ENCODE measurements at regions not wholly inside any gene's neighbourhood (a gene's known extent, or its start where the extent isn't known, plus 50 kb on each side); places are given as distances from the start of the nearest gene placed in this dataset.

DNA sequence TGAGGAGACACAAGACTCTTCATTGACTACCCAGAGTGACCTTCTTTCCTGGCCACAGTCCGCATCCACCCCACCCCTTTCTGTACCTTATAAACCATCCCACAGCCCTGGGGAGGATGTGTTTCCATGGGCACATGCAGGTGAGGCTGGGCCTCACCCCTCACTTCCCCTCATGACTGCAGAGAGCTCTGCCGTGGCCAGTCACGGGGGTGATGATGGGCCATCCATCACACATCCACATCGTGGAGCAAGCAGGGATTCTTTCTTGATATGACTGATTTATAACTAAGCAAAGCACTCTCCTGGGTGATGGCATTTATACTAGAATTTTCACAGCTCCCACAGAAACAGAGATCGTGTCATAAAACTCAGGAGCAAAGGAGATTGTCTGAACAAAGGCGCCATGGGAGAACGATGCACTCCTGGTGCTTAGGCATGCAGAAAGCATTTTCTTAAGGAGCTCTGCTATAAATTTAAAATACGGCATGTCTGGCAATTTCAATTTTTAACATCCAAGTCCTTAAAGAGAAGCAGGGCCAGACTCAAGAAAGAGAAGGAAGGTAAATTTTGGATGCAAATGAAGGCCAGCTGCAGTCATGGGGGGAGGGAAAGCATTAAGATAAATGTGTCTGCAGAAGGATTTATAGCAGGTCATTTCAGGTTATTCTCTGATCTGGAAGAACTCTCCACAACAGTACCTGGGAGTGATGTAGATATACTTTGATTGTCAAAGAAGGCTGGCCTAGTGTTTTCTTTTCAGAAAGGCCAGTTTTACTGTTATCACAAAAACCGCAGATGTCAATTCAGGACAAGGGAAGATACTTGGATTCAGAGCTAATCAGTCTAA is 777.0 kb downstream of the C6orf118 start:
- no peak for DNase-seq
- Histone ChIP-seq H3K4me1 (ENCODE audit: insufficient read depth) (no peaks in the 10 kb centered on the region), H3F3A (ENCODE audit: insufficient read depth) (no peaks in the 10 kb centered on the region), H3K27me3 (replicated peaks; ENCODE audit: insufficient read depth) (no peaks in the 10 kb centered on the region), H3K27ac (no peak overlapping the region), H2AFZ (no peak overlapping the region), H3K4me3 (no peak overlapping the region), H3K9me3 (ENCODE audit: low read depth) (no peaks in the 10 kb centered on the region), H3K4me2 (ENCODE audit: unreplicated experiment) (no peak overlapping the region), H3K36me3 (ENCODE audit: low read depth) (no peaks in the 10 kb centered on the region), H4K20me1 (ENCODE audit: insufficient read depth) (no peaks in the 10 kb centered on the region), H3K79me2 (ENCODE audit: insufficient read depth) (no peaks in the 10 kb centered on the region), H3K9me2 (ENCODE audit: insufficient read depth) (no peaks in the 10 kb centered on the region), H3K9ac (no peak overlapping the region)
- 27 to 33% methylated on average over 9 of the region's 9 CpGs for WGBS, 2 experiments (ENCODE audit: low coverage in 1 of 2, low lambda C conversion rate in 2 of 2, missing lambda C conversion rate in 2 of 2)
- in situ Hi-C loops (cut with MboI), result no loop called here
- TF ChIP-seq EZH2 (IDR thresholded peaks at IDR 0.05; ENCODE audit: insufficient read depth, poor library complexity, severe bottlenecking), result no peak
- TF ChIP-seq EZH2phosphoT487 (IDR thresholded peaks at IDR 0.05; ENCODE audit: insufficient read depth, low read depth), result no peak

DNA sequence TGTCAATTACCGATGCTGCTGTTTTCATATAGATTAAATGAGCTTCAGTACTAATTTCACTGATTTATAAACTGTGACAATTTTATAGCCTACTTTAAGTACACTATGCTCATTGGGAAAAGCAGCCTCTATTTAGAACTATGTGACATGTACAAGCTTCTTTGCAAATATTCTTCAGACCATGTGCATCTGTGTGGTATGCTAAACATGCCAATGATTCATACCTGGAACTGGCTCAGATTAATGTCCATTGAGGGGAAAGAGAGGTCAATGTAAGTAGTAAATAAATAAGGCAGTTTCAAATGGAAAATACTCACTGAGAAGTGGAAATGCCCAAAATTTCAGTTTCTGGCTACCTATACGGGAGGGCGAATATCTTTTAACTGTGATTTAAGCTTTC is 777.7 kb downstream of the C6orf118 start:
- DNase-seq, result no peak
- no peaks in the 10 kb centered on the region for H3K9me3 ChIP-seq (ENCODE audit: low read depth)
- 18 to 25% methylated on average over 3 of the region's 3 CpGs for WGBS, 2 experiments (ENCODE audit: low coverage in 1 of 2, low lambda C conversion rate in 2 of 2, missing lambda C conversion rate in 2 of 2)

DNA sequence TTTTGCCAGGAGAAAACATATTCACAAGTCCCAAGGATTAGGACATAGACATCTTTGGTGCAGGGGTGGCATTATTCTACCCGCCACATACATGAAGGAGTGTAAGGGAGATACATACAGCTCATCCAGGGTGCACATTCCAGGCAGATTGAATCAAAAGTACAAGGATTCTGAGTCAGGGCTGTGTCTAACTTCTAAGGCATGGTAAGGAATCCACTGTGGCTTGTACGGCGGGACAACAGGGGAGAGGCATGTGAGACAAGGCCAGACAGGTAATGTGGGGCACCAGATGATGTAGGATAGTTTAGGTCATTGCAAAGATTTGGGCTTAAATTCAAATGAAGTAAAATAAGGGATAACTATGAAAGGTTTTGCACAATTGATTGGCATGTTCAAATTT is 780.9 kb downstream of the C6orf118 start:
- Histone ChIP-seq H3K27ac (no peak overlapping the region), H3K79me2 (ENCODE audit: insufficient read depth) (no peaks in the 10 kb centered on the region), H3K9me3 (ENCODE audit: low read depth) (no peaks in the 10 kb centered on the region), H3K4me2 (ENCODE audit: unreplicated experiment) (no peak overlapping the region), H3K9me2 (ENCODE audit: insufficient read depth) (no peaks in the 10 kb centered on the region), H2AFZ (no peak overlapping the region), H3K4me3 (no peak overlapping the region), H3K36me3 (ENCODE audit: low read depth) (no peaks in the 10 kb centered on the region), H3K27me3 (replicated peaks; ENCODE audit: insufficient read depth) (no peaks in the 10 kb centered on the region), H3K4me1 (ENCODE audit: insufficient read depth) (no peaks in the 10 kb centered on the region), H3F3A (ENCODE audit: insufficient read depth) (no peaks in the 10 kb centered on the region), H3K9ac (no peak overlapping the region), H4K20me1 (ENCODE audit: insufficient read depth) (no peaks in the 10 kb centered on the region)
- DNase-seq, result no peak
- WGBS, 2 experiments (ENCODE audit: low coverage in 1 of 2, low lambda C conversion rate in 2 of 2, missing lambda C conversion rate in 2 of 2), result 34 to 38% methylated on average over 3 of the region's 3 CpGs
- in situ Hi-C loops (cut with MboI), result no loop called here
- TF ChIP-seq EZH2 (IDR thresholded peaks at IDR 0.05; ENCODE audit: insufficient read depth, poor library complexity, severe bottlenecking) (no peak), EZH2phosphoT487 (IDR thresholded peaks at IDR 0.05; ENCODE audit: insufficient read depth, low read depth) (no peak)

More for the DNA sequence above, 777.7 kb downstream of the C6orf118 start:
- H4K20me1 ChIP-seq (ENCODE audit: insufficient read depth), result no peaks in the 10 kb centered on the region
- no peaks in the 10 kb centered on the region for H3K27me3 ChIP-seq (replicated peaks; ENCODE audit: insufficient read depth)
- no peaks in the 10 kb centered on the region for H3K4me1 ChIP-seq (ENCODE audit: insufficient read depth)
- no peak overlapping the region for H3K4me3 ChIP-seq
- H3F3A ChIP-seq (ENCODE audit: insufficient read depth), result no peaks in the 10 kb centered on the region
- no peaks in the 10 kb centered on the region for H3K79me2 ChIP-seq (ENCODE audit: insufficient read depth)
- H2AFZ ChIP-seq, result no peak overlapping the region
- in situ Hi-C loops (cut with MboI), result no loop called here
- TF ChIP-seq EZH2phosphoT487 (IDR thresholded peaks at IDR 0.05; ENCODE audit: insufficient read depth, low read depth) (no peak), EZH2 (IDR thresholded peaks at IDR 0.05; ENCODE audit: insufficient read depth, poor library complexity, severe bottlenecking) (no peak)
- no peak overlapping the region for H3K4me2 ChIP-seq (ENCODE audit: unreplicated experiment)
- no peaks in the 10 kb centered on the region for H3K9me2 ChIP-seq (ENCODE audit: insufficient read depth)
- no peak overlapping the region for H3K27ac ChIP-seq
- H3K36me3 ChIP-seq (ENCODE audit: low read depth), result no peaks in the 10 kb centered on the region
- H3K9ac ChIP-seq, result no peak overlapping the region

DNA sequence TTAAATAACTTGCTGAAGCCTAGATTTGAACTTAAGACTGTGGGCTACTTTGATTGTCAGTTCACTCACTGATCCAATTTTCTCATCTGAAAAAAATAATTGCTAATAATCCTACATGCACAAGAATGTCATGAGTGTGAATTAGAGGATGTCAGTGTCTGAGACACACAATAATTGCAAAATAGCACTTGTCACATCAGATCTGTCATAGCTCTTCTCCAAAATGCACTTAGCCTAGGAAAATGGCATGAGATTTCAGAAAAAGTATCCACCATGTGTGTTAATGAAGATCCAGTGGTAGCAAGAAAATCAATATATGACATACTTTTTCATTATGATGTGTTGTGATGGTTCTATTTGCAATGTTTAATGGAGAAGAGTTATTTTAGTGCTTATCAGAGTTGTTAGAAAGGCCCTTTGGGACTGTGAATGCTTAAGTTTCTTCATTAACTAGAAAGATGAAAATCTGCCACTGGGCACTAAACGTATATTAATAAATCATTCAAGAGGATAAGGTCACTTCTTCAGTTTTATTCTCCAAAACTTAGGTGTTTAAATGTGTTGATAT is 786.2 kb downstream of the C6orf118 start:
- Histone ChIP-seq H3K9me3 (ENCODE audit: low read depth) (no peaks in the 10 kb centered on the region), H3K4me3 (no peak overlapping the region), H3K36me3 (ENCODE audit: low read depth) (no peaks in the 10 kb centered on the region), H3K4me2 (ENCODE audit: unreplicated experiment) (no peak overlapping the region), H3F3A (ENCODE audit: insufficient read depth) (no peaks in the 10 kb centered on the region), H3K4me1 (ENCODE audit: insufficient read depth) (no peaks in the 10 kb centered on the region), H3K27ac (no peak overlapping the region), H3K79me2 (ENCODE audit: insufficient read depth) (no peaks in the 10 kb centered on the region), H2AFZ (no peak overlapping the region), H3K9me2 (ENCODE audit: insufficient read depth) (no peaks in the 10 kb centered on the region), H3K9ac (no peak overlapping the region), H3K27me3 (replicated peaks; ENCODE audit: insufficient read depth) (no peaks in the 10 kb centered on the region), H4K20me1 (ENCODE audit: insufficient read depth) (no peaks in the 10 kb centered on the region)
- no peak for DNase-seq
- WGBS, 2 experiments (ENCODE audit: low coverage in 1 of 2, low lambda C conversion rate in 2 of 2, missing lambda C conversion rate in 2 of 2), result 0% methylated on average over 1 of the region's 1 CpG
- TF ChIP-seq EZH2 (IDR thresholded peaks at IDR 0.05; ENCODE audit: insufficient read depth, poor library complexity, severe bottlenecking), result no peak
- TF ChIP-seq EZH2phosphoT487 (IDR thresholded peaks at IDR 0.05; ENCODE audit: insufficient read depth, low read depth), result no peak
- in situ Hi-C loops (cut with MboI), result no loop called here
